Activated T-cell treated with anti-CD3 and anti-CD28 coated beads, Interleukin-2, amount 50 U/mL, for 4 hours (primary cell): ENCODE measurements at regions not wholly inside any gene's neighbourhood (a gene's known extent, or its start where the extent isn't known, plus 50 kb on each side); places are given as distances from the start of the nearest gene placed in this dataset.

Experiments used
- ATAC-seq, 2 donors: fragments of 200-7000 bp; cut with Tn5 transposase; one replicate each; pipeline ENCODE4 v1.10.0; 2021
- DNase-seq: peaks from one replicate; pipeline ENCODE4 v3.0.0-alpha.2; 2020
- H3K27me3 Mint-ChIP-seq: one replicate; pipeline ENCODE4 v1.8.0; 2021; ENCODE audit warnings: low read depth, mixed read lengths
- H3K36me3 Mint-ChIP-seq: one replicate; pipeline ENCODE4 v1.8.0; 2022; ENCODE audit warnings: mixed read lengths; ENCODE audit not compliant: insufficient read depth
- H3K4me1 Mint-ChIP-seq: one replicate; pipeline ENCODE4 v1.8.0; 2021; ENCODE audit warnings: low read depth, mixed read lengths
- H3K4me3 Mint-ChIP-seq: one replicate; pipeline ENCODE4 v1.8.0; 2021; ENCODE audit warnings: mild to moderate bottlenecking, moderate library complexity, mixed read lengths
- H3K9me3 Mint-ChIP-seq: one replicate; pipeline ENCODE4 v1.8.0; 2021; ENCODE audit warnings: mixed read lengths

GRCh38 chr18:57991552-57991951, 52.5 kb upstream of the NEDD4L start:
- Mint-ChIP-seq H3K4me1 (no peaks in the 10 kb centered on the region), H3K27me3 (peaks cover 13% of the 10 kb centered on the region), H3K9me3 (no peaks in the 10 kb centered on the region), H3K36me3 (no peaks in the 10 kb centered on the region), H3K4me3 (no peak overlapping the region)
- ATAC-seq (no peak), DNase-seq (no peak)

GRCh38 chr18:57989536-57989935, 54.5 kb upstream of the NEDD4L start:
- no peaks in the 10 kb centered on the region for H3K4me1 Mint-ChIP-seq
- ATAC-seq (no peak), DNase-seq (no peak)
- H3K9me3 Mint-ChIP-seq, result no peaks in the 10 kb centered on the region
- no peak overlapping the region for H3K4me3 Mint-ChIP-seq
- peaks cover 13% of the 10 kb centered on the region for H3K27me3 Mint-ChIP-seq
- no peaks in the 10 kb centered on the region for H3K36me3 Mint-ChIP-seq

GRCh38 chr18:57984490-57985115, 59.4 kb upstream of the NEDD4L start:
- H3K27me3 Mint-ChIP-seq, result peaks cover under 1% of the 10 kb centered on the region

GRCh38 chr18:57983965-57984364, 60.1 kb upstream of the NEDD4L start:
- Mint-ChIP-seq H3K4me3 (no peak overlapping the region), H3K36me3 (no peaks in the 10 kb centered on the region), H3K4me1 (no peaks in the 10 kb centered on the region), H3K27me3 (no peaks in the 10 kb centered on the region), H3K9me3 (no peaks in the 10 kb centered on the region)
- no peak for ATAC-seq
- no peak for DNase-seq

More at GRCh38 chr18:57984490-57985115, 59.4 kb upstream of the NEDD4L start:
- Mint-ChIP-seq H3K36me3 (no peaks in the 10 kb centered on the region), H3K9me3 (no peaks in the 10 kb centered on the region), H3K4me3 (no peak overlapping the region), H3K4me1 (no peaks in the 10 kb centered on the region)
- ATAC-seq (no peak), DNase-seq (no peak)

- DNase-seq (no peak), ATAC-seq (no peak)
- Mint-ChIP-seq H3K36me3 (no peaks in the 10 kb centered on the region), H3K9me3 (no peaks in the 10 kb centered on the region), H3K27me3 (no peaks in the 10 kb centered on the region), H3K4me3 (no peak overlapping the region), H3K4me1 (no peaks in the 10 kb centered on the region)
These were observed 60.6 kb upstream of the NEDD4L start for GRCh38 chr18:57983472-57983871.

- Mint-ChIP-seq H3K27me3 (peaks cover 3% of the 10 kb centered on the region), H3K4me1 (no peaks in the 10 kb centered on the region), H3K36me3 (no peaks in the 10 kb centered on the region), H3K4me3 (no peak overlapping the region), H3K9me3 (no peaks in the 10 kb centered on the region)
- no peak for ATAC-seq
- no peak for DNase-seq
These were observed 61.5 kb upstream of the NEDD4L start for GRCh38 chr18:57982372-57983021.

GRCh38 chr18:57981308-57982028, 62.6 kb upstream of the NEDD4L start:
- no peak for ATAC-seq
- H3K4me1 Mint-ChIP-seq, result no peaks in the 10 kb centered on the region

GRCh38 chr18:57980573-57981307, 63.3 kb upstream of the NEDD4L start:
- no peak overlapping the region for H3K4me3 Mint-ChIP-seq
- peaks cover 3% of the 10 kb centered on the region for H3K27me3 Mint-ChIP-seq
- H3K9me3 Mint-ChIP-seq, result no peaks in the 10 kb centered on the region
- no peak for DNase-seq
- H3K36me3 Mint-ChIP-seq, result no peaks in the 10 kb centered on the region
- H3K4me1 Mint-ChIP-seq, result peaks cover 2% of the 10 kb centered on the region
- ATAC-seq, result no peak

More at GRCh38 chr18:57981308-57982028, 62.6 kb upstream of the NEDD4L start:
- H3K9me3 Mint-ChIP-seq, result no peaks in the 10 kb centered on the region
- DNase-seq, result no peak
- H3K4me3 Mint-ChIP-seq, result no peak overlapping the region
- peaks cover 3% of the 10 kb centered on the region for H3K27me3 Mint-ChIP-seq
- H3K36me3 Mint-ChIP-seq, result no peaks in the 10 kb centered on the region

GRCh38 chr18:57976230-57976773, 67.7 kb upstream of the NEDD4L start:
- Mint-ChIP-seq H3K27me3 (peaks cover 7% of the 10 kb centered on the region), H3K4me1 (peaks cover 2% of the 10 kb centered on the region), H3K36me3 (no peaks in the 10 kb centered on the region), H3K4me3 (no peak overlapping the region), H3K9me3 (no peaks in the 10 kb centered on the region)
- no peak for ATAC-seq
- DNase-seq, result no peak

- Mint-ChIP-seq H3K4me1 (peaks cover 2% of the 10 kb centered on the region), H3K36me3 (no peaks in the 10 kb centered on the region), H3K4me3 (no peak overlapping the region), H3K9me3 (no peaks in the 10 kb centered on the region), H3K27me3 (peaks cover 7% of the 10 kb centered on the region)
- DNase-seq (no peak), ATAC-seq (no peak)
These were observed 68.2 kb upstream of the NEDD4L start for GRCh38 chr18:57975805-57976204.

GRCh38 chr18:57974585-57975265, 69.3 kb upstream of the NEDD4L start:
- ATAC-seq (no peak), DNase-seq (no peak)
- H3K9me3 Mint-ChIP-seq, result no peaks in the 10 kb centered on the region
- peaks cover 7% of the 10 kb centered on the region for H3K27me3 Mint-ChIP-seq
- H3K4me1 Mint-ChIP-seq, result peaks cover 2% of the 10 kb centered on the region
- no peak overlapping the region for H3K4me3 Mint-ChIP-seq
- H3K36me3 Mint-ChIP-seq, result no peaks in the 10 kb centered on the region

- no peak for DNase-seq
- no peak for ATAC-seq
- Mint-ChIP-seq H3K4me1 (peaks cover 2% of the 10 kb centered on the region), H3K4me3 (no peak overlapping the region), H3K36me3 (no peaks in the 10 kb centered on the region), H3K9me3 (no peaks in the 10 kb centered on the region), H3K27me3 (peaks cover 7% of the 10 kb centered on the region)
These were observed 70.1 kb upstream of the NEDD4L start for GRCh38 chr18:57973889-57974288.

GRCh38 chr18:57970356-57971095, 73.5 kb upstream of the NEDD4L start:
- ATAC-seq, result no peak
- Mint-ChIP-seq H3K9me3 (no peaks in the 10 kb centered on the region), H3K4me1 (no peaks in the 10 kb centered on the region), H3K4me3 (no peak overlapping the region), H3K27me3 (peaks cover 4% of the 10 kb centered on the region), H3K36me3 (no peaks in the 10 kb centered on the region)
- no peak for DNase-seq
